ENCODE measurements at regions not wholly inside any gene's neighbourhood (a gene's known extent, or its start where the extent isn't known, plus 50 kb on each side); places are given as distances from the start of the nearest gene placed in this dataset.

DNA sequence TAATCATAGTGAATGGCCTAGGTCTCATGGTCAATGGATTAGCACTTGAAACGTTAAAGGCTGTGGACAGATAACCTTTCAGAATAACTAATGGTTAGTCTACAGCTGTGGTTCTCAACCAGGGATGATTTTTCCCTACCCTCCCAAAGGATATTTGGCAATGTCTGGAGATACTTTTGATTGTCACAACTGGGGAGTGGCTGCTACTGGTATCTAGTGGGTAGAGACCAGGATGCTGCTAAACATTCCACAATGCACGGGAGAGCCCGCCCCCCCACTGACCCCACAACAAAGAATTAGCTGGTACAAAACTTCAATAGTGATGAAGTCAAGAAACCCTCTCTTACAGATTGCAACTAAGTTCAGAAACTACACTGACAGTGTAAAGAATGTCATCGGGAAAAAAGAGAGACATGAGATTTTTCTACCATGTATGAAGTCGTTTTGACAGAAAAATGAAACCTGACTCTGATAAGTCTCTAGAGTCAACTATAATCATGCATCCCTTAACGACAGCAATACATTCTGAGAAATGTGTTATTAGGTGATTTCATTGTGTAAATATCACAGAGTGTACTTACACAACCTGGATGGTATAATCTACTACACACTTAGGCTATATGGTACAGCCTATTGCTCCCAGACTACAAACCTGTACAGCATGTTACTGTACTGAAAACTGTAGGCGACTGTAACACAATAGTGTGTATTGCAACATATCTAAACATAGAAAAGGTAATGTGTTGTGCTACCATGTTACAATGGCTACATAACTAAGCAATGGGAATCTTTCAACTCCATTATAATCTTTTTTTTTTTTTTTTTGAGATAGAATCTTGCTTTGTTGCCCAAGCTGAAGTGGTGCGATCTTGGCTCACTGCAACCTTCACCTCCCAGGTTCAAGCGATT lies 49.7 kb upstream of the PRDX6 start:
- CTCF ChIA-PET: interaction anchor here (0.6 to 4.0 kb wide), 4 partner anchors 8 to 685 kb away, joined by 3 to 34 read pairs (median 8); no protein-coding TSS in a partner anchor
- DNase-seq (ENCODE audit: low read depth, low spot score): no peak
- H3K27ac ChIP-seq (ENCODE audit: low read depth, low read length): no peak overlapping the region
- H3K9me3 ChIP-seq (ENCODE audit: control insufficient read depth, insufficient read depth, low read length): no peaks in the 10 kb centered on the region
- POLR2A ChIA-PET: no interaction called here
- no peak overlapping the region for H3K4me3 ChIP-seq (ENCODE audit: low read depth, low read length)
- no peaks in the 10 kb centered on the region for H3K27me3 ChIP-seq (ENCODE audit: control insufficient read depth, insufficient read depth, low read length)
- TF ChIP-seq, protein P1, sequence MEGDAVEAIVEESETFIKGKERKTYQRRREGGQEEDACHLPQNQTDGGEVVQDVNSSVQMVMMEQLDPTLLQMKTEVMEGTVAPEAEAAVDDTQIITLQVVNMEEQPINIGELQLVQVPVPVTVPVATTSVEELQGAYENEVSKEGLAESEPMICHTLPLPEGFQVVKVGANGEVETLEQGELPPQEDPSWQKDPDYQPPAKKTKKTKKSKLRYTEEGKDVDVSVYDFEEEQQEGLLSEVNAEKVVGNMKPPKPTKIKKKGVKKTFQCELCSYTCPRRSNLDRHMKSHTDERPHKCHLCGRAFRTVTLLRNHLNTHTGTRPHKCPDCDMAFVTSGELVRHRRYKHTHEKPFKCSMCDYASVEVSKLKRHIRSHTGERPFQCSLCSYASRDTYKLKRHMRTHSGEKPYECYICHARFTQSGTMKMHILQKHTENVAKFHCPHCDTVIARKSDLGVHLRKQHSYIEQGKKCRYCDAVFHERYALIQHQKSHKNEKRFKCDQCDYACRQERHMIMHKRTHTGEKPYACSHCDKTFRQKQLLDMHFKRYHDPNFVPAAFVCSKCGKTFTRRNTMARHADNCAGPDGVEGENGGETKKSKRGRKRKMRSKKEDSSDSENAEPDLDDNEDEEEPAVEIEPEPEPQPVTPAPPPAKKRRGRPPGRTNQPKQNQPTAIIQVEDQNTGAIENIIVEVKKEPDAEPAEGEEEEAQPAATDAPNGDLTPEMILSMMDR (IDR thresholded peaks at IDR 0.05; ENCODE audit: low read depth, low read length): no peak
